ENCODE measurements at regions not wholly inside any gene's neighbourhood (a gene's known extent, or its start where the extent isn't known, plus 50 kb on each side); places are given as distances from the start of the nearest gene placed in this dataset.
"Not testable (repeated sequence)": the region's sequence is repeated elsewhere in the genome, so short reads cannot be mapped to it uniquely, and the experiment has no call there.

DNA sequence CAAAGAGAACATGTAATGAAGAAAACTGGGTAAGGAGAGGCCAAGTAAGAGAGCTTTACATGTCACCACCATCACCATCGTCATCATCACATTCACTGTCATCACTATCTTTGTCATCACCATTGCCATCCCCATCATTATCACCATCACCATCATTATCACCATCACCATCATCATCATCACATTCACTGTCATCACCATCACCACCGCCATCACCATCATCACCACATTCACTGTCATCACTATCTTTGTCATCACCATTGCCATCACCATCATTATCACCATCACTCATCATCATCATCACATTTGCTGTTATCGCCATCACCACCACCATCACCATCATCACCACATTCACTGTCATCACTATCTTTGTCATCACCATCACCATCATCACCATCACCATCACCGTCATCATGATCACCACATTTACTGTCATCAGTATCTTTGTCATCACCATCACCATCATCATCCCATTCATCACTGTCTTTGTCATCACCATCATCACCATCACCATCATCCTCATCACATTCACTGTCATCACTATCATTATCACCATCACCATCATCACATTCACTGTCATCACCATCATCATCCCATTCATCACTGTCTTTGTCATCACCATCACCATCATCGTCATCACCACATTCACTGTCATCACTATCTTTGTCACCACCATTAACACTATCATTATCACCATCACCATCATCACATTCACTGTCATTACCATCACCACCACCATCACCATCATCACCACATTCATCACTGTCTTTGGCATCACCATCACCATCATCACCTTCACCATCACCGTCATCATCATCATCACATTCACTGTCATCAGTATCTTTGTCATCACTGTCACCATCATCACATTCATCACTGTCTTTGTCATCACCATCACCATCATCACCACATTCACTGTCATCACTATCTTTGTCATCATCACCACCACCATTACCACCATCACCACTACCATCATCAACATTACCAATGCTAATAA lies 172.3 kb downstream of the ERMARD start:
- no peak for DNase-seq (ENCODE audit: low spot score)

DNA sequence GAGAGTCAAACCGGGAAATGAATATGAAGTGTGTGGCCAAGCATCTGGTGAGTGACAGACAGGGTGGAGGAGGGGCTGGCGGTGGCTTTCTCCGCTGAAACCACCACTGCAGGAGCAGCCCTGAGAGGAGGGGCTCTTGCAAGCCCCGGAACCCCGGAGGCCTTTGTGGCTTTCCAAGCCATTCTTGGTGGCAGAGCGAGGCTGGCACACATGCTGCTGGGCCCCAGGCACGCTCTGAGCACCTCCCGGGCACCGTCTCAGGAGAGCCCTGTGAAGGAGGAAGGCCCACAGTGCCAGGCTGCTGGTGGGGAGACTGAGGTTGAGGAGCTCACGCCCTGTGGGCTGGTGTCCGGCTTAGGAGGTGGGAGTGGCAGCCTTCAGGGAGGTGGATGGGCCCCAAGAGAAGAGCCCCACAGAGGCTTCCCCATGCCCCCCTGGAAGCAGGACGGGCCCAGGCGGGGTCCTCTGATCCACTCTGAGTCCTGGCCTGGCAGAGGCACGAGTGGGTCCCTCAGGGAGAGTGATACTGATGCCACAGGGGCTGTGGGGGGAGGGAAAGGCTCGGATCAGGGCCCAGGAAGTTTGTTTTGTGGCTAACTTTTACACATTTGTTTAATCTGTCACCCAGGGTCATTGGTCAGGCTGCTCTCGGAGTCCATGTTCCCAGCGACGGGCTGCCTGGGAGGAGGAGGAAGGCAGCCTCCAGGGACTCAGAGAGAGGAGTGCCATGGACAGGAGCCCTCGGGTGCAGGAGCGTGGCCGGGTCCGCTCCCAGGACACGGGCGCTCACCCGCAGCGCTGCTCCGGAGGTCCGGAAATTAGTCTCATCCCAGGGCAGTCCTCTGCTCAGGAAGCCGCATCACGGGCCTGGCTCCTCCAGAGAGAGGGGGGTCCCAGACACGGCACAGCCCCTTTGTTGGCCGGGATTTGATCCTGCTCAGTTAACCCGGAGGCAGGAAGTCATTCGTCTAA lies 170.7 kb downstream of the ERMARD start:
- no peak for DNase-seq (ENCODE audit: low spot score)

DNA sequence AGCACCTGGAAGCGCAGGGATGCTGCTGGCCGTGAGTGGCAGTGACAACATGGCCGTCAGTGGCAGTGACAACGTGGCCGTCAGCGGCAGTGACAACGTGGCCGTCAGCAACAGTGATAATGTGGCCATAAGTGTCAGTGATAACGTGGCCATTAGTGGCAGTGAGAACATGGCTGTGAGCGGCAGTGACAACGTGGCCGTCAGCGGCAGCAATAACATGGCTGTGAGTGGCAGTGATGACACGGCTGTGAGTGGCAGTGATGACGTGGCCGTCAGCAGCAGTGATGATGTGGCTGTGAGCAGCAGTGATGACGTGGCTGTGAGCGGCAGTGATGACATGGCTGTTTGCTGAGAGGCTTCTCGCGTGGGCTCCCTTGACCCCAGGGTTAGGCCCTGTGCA lies 169.8 kb downstream of the ERMARD start:
- DNase-seq (ENCODE audit: low spot score), result no peak

DNA sequence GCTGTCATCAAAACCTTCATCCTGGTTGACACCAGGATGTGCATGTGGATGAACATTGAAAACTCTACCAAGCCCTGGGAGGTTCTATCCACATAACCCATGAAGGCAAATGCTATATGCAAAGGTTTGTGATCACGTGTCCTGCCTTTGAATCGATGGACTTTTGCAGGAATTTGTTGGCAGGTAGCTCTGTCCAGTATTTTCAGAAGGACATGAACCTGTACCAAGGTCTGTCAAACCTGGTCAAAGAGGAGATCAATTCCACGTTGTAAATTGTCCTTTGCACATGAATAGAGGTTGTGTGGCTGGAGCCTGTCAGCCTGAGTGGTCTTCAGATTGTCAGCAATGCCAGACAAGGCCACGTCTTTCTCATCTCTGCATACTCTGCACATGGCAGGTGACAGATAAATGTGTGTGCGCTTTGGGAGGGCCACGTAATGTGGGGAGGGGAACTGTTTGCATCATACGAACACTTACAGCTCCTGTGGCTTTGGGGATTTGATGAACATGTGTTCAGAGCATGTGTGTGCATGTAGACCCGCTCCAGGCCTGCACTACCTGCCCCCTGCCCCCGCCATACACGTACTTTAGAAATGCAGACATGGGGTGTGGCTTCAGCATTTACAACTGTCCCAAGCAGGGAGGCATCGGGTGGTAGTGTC lies 169.1 kb downstream of the ERMARD start:
- no peak for DNase-seq (ENCODE audit: low spot score)

DNA sequence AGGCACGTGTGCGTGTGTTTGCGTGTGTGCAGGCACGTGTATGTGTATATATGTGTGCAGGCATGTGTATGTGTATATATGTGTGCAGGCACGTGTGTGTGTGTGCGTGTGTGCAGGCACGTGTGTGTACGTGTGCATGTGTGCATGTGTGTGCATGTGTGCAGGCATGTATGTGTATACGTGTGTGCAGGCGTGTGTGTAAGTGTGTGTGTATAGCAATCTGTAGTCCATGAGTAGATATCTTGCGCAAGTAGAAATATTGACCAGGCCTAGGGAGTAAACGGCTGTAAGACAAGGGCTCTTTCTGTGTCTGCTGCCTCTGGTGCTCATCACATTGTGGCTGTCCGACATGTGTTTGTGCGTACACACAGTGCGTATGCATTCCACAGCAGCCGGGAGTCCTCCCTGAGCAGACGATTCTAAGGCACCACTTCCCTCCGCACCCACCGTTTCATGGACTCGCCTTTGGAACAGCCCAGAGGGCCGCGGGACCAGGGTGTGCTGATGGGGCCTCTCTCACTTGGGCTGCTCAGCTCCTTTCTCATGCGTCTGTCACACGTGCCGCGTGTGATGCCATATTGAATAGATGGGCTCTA lies 167.6 kb downstream of the ERMARD start:
- DNase-seq (ENCODE audit: low spot score), result no peak

DNA sequence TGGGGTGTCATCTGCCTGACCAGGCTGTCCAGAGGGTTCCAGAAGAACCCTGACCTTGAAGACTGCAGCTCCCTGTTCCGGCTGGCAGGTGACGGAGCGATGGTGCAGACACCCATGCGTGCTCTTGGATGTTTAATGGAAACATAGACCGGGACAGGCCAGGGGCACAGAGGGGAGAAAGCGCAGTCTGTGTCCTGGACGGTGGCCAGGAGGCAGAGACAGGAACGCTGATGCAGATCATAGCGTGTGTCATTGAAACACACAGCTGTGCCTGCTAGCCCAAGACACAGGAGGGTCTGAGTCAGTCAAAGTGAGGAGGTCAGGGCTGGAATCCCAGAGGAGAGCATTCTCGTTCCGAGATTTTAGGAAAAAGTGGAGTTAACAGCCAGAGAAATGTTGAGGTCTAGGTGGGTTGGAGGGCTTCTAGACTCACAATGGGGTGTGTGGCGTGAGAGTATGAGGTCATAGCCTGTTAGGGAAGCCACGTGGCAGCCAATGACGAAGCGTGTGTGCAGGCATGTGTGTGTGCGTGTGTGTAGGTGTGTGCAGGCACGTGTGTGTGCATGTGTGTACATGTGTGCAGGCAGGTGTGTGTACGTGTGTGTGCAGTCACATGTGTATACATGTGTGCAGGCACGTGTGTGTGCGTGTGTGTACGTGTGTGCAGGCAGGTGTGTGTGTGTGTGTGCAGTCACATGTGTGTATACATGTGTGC lies 167.0 kb downstream of the ERMARD start:
- no peak for DNase-seq (ENCODE audit: low spot score)

DNA sequence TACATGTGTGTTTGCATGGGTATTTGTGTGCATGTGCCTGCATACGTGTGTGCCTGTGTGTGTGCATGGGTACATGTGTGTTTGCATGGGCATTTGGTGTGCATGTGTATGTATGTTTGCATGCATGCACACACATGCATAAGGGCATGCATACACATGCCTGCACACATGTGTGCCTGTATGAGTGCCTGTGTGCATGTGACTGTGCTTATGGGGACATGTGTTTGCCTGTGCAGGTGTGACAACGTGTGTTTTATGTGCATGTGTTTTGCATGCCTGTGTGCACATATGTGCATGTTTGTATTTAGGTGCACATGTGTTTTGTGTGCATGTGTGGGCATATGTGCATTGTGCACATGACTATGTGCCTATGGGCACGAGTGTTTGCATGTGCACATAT lies 165.7 kb downstream of the ERMARD start:
- no peak for DNase-seq (ENCODE audit: low spot score)

DNA sequence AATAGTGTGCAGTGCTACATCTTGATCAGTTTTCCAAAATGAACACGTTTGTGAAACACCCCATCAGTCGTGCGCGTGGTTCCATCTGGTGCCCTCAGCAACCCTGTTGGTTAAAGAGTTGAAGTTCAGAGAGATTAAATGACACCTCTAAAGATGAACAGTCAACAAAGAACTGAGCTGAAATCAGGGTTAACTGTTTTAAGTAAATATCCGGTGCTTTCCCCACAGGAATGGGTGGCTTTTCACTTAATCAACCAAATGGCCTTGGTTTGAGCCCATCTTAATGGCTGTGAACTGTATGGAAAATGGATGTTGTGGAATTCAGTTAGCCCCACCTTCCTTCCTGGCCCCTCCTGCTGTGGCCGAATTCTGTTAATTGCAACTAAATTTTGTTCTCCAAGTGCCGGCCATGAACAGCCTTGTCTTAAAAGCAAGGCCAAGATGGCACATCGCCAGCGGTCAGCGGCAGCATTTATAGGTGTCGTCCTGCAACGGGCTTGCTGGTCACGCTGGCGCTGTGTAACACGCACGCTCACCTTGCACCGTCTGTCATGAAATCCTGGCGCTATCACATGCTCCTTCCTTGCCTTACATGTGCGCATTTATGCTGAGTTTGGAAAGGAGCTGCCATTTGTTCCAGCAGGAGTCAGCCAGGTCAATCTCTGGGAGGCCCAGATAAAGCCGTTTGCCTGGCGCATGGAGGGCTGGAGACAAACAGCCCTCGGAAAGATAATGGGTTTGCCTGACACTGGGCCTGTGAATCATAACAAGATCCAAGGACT lies 164.5 kb downstream of the ERMARD start:
- no peak for DNase-seq (ENCODE audit: low spot score)

DNA sequence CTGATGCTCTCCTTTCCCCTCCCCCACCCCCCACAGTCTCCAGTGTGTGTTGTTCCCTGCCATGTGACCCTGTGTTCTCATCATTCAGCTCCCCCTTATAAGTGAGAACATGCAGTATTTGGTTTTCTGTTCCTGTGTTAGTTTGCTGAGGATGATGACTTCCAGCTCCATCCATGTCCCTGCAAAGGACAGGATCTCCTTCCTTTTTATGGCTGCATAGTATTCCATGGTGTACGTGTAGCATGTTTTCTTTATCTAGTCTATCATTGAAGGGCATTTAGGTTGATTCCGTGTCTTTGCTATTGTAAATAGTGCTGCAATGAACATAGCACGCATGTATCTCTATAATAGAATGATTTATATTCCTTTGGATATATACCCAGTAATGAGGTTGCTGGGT lies 162.3 kb downstream of the ERMARD start:
- not testable (repeated sequence) for DNase-seq (ENCODE audit: low spot score)

DNA sequence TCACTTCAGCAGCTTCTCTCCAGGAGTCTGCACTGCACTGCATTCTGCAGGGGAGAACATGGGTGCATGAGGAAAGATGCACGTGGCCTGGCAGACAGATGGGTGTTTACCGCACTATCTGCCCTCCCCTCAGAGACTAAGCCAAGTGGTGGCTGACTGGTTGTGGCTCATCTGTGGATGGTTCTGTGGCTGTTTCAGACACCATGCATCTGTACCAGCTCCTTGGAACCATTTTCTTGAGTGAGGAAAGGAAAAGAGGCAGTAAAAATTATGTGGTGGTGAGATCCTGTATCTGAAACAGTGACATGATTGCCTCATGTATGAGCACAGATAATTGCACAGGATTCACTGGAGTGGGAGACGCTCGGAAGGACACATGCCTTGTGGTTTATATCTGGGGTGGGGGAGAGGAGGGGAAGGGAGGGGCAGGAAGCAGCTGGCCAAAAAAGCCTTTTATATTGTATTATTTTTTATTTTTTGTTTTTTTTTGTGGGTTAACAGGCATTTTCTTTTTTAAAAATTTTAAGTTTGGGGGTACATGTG lies 161.7 kb downstream of the ERMARD start:
- no peak for DNase-seq (ENCODE audit: low spot score)

DNA sequence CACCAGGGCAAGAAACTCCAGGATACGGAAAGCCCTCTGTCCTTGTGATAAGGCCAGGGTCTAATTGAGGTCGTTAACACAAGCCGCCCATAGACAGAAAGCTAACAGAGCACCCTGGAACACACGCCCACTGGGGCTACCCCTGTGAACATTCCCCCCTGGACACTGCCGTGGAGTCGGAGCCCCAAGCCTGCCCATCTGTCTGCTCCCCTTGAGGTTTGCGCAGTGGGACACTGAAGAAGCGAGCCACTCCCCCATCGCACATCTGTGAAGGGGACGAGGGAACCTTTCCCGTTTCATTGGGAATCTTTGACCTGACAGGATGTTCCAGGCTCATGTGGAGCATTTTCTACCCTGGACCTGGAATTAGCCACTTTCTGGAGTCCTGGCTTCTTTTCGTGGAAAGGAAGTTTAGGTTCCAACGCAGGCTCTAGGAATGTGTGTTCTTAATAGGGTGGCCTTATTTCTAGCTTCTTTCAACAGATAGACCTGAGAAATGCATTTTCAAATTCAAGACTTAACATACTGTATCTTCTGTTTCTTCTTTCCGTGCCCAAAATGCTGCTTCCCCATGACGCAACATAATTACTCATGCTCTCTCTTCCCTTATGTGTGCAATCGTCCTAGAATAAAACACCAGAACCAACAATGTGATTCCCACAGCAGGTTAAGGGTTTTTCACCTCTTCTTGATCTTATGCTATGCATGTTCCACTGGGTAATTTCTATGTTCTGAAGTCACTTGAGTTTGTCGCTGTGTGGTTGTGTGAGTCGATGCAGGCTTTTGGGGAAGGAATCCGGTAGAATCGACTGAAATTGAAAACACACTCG lies 161.1 kb downstream of the ERMARD start:
- no peak for DNase-seq (ENCODE audit: low spot score)

DNA sequence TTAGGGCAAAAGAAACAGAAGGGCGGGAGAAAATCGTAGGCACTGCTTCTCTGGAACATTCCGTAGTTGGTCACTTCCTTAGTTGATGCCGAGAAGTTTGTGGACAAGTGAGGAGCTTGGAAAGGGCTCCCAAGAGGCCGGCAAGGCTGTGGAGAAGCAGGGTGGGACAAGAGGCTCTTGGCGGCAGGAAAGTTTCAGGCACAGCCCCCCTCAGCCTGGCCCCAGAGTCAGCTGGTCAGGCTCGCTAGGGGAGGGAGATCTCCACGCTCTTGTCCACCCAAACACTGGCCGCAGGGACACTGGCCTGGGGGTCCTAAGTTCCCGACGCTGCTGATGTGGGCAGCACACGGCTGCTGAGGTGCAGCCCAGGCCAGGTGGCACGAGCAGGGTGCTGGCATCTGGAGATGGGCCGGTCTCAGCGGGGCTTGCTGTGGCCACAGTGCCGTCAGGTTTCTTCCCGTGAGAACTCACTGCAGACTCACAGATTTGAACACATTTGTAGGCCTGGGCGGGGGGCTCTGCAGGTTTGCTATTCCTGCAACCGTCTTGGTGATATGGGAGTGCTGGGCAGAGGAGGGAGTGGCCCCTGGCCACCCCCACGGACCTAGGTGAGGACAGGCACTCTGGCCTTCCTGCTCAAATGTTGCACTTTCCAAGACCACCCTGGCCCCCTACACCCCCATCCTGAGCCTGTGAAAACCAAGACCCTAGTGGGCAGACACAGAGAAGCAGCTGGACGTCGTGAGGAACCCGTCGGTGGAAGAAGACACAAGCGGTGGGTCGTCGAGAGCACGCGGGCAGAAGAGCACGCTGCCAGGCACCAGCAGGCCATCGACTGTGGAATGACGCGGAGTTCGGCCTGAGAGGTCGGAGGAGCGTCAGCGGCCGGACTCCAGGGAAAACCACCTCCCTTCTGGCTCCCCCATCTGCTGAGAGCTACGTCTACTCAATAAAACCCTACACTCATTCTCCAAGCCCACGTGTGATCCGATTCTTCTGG lies 160.1 kb downstream of the ERMARD start:
- DNase-seq (ENCODE audit: low spot score), result no peak

DNA sequence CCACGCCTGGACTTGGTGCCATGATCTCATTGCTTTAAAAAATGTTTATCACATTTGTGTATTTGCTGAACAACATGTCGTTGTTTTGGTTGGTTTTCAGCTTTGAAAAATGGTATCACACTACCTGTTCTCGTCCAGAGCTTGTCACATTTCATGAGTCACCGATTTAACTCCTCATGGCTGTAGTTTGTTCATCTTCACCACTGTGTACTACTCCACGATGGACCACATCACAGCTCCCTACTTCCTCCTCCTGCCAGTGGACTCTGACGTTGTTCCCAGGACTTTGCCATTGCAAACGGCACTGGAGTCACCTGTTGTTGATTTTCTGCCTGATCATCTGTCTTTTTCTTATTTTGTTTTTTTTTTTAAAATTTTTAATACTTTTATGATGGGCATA lies 157.7 kb downstream of the ERMARD start:
- DNase-seq (ENCODE audit: low spot score), result no peak

DNA sequence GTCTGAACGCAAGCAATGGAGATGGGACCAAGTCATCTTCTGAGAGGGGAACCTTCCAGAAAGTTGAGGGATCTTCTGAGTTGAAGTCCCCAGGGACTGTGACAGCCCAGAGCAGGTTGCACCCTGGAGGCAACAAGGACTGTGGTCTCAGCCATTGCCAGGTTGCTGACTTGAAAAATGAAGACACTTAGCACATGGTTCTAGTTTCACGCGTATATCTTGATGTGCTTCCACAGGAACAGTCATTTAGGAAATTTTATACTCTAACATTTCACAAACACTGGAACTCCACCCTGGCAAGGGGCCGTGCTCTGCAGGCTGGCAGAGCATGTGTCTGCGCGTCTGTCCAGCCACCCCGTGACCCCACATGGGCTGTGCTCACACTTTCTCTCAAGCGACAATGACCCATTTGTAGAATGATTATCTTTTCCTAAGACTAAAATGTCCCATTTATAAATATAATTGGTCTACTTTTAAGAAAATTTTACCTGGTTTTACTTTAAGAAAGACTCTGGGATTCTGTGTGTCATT lies 157.0 kb downstream of the ERMARD start:
- DNase-seq (ENCODE audit: low spot score), result no peak

DNA sequence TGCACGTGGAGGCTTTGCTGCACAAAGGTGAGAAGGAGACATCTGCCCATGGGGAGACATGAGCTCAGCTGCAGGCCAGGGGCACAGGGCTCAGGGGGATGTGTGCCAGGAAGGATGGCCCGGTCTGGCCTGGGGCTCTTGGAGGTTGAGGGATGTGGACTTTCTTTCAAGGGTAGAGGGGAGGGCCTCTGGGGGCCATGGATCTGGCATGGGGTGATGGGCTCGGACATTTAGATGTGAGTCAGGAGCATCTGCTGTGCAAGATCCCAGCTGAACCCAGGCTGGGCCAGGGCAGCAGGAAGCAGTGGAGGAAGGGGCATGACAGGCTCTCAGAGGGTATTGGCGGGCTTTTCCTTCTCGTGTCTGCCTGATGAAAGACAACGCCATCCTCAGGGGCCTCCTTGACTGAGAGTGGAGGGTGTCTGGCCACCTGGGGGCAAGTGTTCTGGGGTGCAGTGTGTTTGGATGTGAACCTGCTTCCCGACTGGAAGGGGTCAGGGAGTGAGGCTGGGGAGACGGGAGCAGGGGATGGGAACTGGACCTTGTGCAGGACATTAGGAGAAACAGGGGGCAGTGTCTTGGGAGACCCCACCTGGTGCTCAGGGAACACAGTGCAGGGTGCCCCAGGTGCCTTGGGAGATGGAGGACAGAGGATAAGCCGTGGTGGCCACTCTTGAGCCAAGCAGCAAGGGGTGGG lies 156.1 kb downstream of the ERMARD start:
- no peak for DNase-seq (ENCODE audit: low spot score)

DNA sequence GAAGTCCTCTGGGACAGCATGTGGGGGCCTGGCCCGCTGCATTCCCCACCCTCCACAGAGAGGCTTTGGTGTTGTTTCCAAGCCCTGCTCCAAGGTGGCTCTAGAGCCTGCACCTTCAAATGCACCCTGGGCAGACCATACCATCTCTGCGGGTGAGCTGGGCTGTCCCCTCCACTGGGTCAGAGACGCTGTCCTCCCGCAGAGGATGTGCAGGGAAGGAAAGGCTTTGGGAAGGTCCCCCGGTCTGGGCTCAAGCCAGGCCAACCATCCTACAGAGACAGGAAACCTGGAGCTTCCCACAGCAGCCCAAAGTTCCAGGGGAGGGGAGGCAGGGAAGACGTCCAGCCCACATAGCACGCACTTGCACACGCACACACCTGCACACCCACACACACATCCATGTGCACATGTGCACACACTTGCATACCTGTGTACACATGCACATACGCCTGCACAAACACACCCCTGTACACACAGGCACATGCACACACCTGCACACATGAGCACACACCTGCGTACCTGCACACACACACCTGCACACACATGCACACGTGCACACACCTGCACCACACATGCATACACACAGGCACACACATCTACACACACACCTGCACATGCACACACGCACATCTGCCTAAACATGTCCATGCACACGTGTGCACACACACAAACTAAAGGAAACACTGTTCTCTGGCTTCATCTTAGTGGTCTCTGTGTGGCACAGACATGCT lies 155.4 kb downstream of the ERMARD start:
- DNase-seq (ENCODE audit: low spot score), result no peak
